PC-3 (cell line): ENCODE measurements at regions not wholly inside any gene's neighbourhood (a gene's known extent, or its start where the extent isn't known, plus 50 kb on each side); places are given as distances from the start of the nearest gene placed in this dataset.

Experiments
- ATAC-seq: fragments of 200-7000 bp; cut with Tn5 transposase; 2 replicates; pipeline ENCODE4 v1.9.1; 2020; ENCODE audit warnings: mild to moderate bottlenecking, moderate library complexity
- BruUV-seq: library from RNA; stranded (reverse); fragments of 400-500 nt; replicated peaks from 2 replicates; lab custom pipeline; 2021; lab: Mats Ljungman, UMichigan
- CTCF ChIA-PET: fragments of 300-600 bp; sonication (Branson Sonifier 250); formaldehyde crosslinking; loops from one replicate; lab custom pipeline; 2022; ENCODE audit warnings: antibody characterized with exemption; lab: Charles Lee
- POLR2A ChIA-PET: fragments of 300-600 bp; sonication (Branson Sonifier 250); formaldehyde crosslinking; loops from one replicate; lab custom pipeline; 2022; ENCODE audit warnings: antibody characterized with exemption; ENCODE audit not compliant: unreplicated experiment; lab: Charles Lee
- DNase-seq: peaks from one replicate; pipeline ENCODE4 v3.0.0-alpha.2; 2015
- H2AFZ ChIP-seq: fragments of 300-600 bp; sonication (generic); 2 replicates; pipeline ENCODE4 v1.6.0; 2016; ENCODE audit warnings: antibody characterized with exemption, low read length
- H3F3A ChIP-seq: fragments of 300-600 bp; sonication (generic); one replicate; pipeline ENCODE4 v1.6.0; 2017; ENCODE audit warnings: antibody characterized with exemption, low read length, control low read depth, mild to moderate bottlenecking; ENCODE audit not compliant: unreplicated experiment
- H3K27ac ChIP-seq: fragments of 300-600 bp; sonication (generic); 2 replicates; pipeline ENCODE4 v1.5.1; 2016; ENCODE audit warnings: mild to moderate bottlenecking, low read length
- H3K27me3 ChIP-seq: fragments of 300-600 bp; sonication (generic); 2 replicates; pipeline ENCODE4 v1.6.1; 2016; ENCODE audit warnings: low read length, mixed read lengths
- H3K36me3 ChIP-seq: fragments of 300-600 bp; sonication (generic); 2 replicates; pipeline ENCODE4 v1.6.1; 2016; ENCODE audit warnings: low read depth, mixed run types, low read length, mixed read lengths
- H3K4me1 ChIP-seq: fragments of 300-600 bp; sonication (generic); 2 replicates; pipeline ENCODE4 v1.5.1; 2016; ENCODE audit warnings: low read length; ENCODE audit not compliant: insufficient read depth
- H3K4me2 ChIP-seq: fragments of 300-600 bp; sonication (generic); 2 replicates; pipeline ENCODE4 v1.6.0; 2016; ENCODE audit warnings: low read length
- H3K4me3 ChIP-seq: fragments of 300-600 bp; sonication (generic); 2 replicates; pipeline ENCODE4 v1.5.1; 2016; ENCODE audit warnings: mild to moderate bottlenecking, low read length, mixed read lengths
- H3K79me2 ChIP-seq: fragments of 300-600 bp; sonication (generic); 2 replicates; pipeline ENCODE4 v1.6.1; 2017; ENCODE audit warnings: low read length, mixed read lengths
- H3K9ac ChIP-seq: fragments of 300-600 bp; sonication (generic); 2 replicates; pipeline ENCODE4 v1.6.0; 2016; ENCODE audit warnings: mild to moderate bottlenecking, low read length
- H3K9me2 ChIP-seq: fragments of 300-600 bp; sonication (generic); replicated peaks from 2 replicates; pipeline ENCODE4 v1.6.1; 2016; ENCODE audit warnings: mixed run types, low read length, mixed read lengths
- H3K9me3 ChIP-seq: fragments of 300-600 bp; sonication (generic); 2 replicates; pipeline ENCODE4 v1.6.1; 2016; ENCODE audit warnings: low read length, mixed read lengths
- H4K20me1 ChIP-seq: fragments of 300-600 bp; sonication (generic); 2 replicates; pipeline ENCODE4 v1.6.1; 2016; ENCODE audit warnings: low read length, mixed read lengths
- EZH2 ChIP-seq: fragments of 300-600 bp; sonication (generic); IDR thresholded peaks from one replicate; pipeline ENCODE4 v1.6.1; 2017; ENCODE audit warnings: antibody characterized with exemption, mild to moderate bottlenecking, low read length; ENCODE audit not compliant: unreplicated experiment
- EZH2phosphoT487 ChIP-seq: fragments of 300-600 bp; sonication (generic); IDR thresholded peaks from 2 replicates; pipeline ENCODE4 v1.6.1; 2018; ENCODE audit warnings: mild to moderate bottlenecking, antibody characterized with exemption, low read length, borderline replicate concordance
- intact Hi-C: fragments of 100-400 bp; cut with micrococcal nuclease; formaldehyde crosslinking; loops from 2 replicates; pipeline ENCODE4 v1.9.0; 2023
- TF ChIP-seq, protein P1 (sequence below): fragments of 300-600 bp; sonication (generic); conservative IDR thresholded peaks from 2 replicates; pipeline ENCODE4 v1.5.1; 2017; ENCODE audit warnings: antibody characterized with exemption, low read depth, mild to moderate bottlenecking, low read length

DNA sequence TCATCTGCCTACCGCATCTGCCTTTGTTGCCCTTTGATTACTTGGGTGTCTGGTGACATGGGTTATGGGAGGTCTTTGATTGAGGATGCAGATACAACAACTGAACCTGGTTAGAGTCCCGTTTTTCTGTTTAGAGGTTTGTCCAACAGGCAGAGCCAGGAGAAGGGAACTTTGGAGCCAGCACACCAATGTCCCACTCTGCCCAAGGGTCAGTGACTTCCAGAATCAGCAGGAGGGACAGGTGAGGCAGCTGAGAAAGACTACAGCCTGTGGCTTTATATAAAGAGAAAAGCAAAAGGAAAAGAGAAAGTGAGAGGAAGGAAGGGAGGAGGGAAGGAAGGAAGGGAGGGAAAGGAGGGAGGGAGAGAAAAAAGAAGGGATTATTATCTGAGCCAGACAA lies 101.5 kb upstream of the ZNF644 start:
- Histone ChIP-seq H3K27ac (no peak overlapping the region), H3K4me3 (no peak overlapping the region), H3K9me3 (no peaks in the 10 kb centered on the region), H3K9ac (no peak overlapping the region), H3K27me3 (peaks cover 50% of the 10 kb centered on the region), H3K9me2 (no peaks in the 10 kb centered on the region), H4K20me1 (no peaks in the 10 kb centered on the region), H3F3A (no peaks in the 10 kb centered on the region), H3K4me2 (no peak overlapping the region), H2AFZ (no peak overlapping the region), H3K79me2 (no peaks in the 10 kb centered on the region), H3K36me3 (no peaks in the 10 kb centered on the region), H3K4me1 (no peaks in the 10 kb centered on the region)
- TF ChIP-seq, protein P1, sequence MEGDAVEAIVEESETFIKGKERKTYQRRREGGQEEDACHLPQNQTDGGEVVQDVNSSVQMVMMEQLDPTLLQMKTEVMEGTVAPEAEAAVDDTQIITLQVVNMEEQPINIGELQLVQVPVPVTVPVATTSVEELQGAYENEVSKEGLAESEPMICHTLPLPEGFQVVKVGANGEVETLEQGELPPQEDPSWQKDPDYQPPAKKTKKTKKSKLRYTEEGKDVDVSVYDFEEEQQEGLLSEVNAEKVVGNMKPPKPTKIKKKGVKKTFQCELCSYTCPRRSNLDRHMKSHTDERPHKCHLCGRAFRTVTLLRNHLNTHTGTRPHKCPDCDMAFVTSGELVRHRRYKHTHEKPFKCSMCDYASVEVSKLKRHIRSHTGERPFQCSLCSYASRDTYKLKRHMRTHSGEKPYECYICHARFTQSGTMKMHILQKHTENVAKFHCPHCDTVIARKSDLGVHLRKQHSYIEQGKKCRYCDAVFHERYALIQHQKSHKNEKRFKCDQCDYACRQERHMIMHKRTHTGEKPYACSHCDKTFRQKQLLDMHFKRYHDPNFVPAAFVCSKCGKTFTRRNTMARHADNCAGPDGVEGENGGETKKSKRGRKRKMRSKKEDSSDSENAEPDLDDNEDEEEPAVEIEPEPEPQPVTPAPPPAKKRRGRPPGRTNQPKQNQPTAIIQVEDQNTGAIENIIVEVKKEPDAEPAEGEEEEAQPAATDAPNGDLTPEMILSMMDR: no peak
- no peak for TF ChIP-seq EZH2
- CTCF ChIA-PET: no interaction called here
- intact Hi-C loops: no loop called here
- no TSS peak for BruUV-seq
- DNase-seq (no peak), ATAC-seq (no peak)
- POLR2A ChIA-PET: no interaction called here

DNA sequence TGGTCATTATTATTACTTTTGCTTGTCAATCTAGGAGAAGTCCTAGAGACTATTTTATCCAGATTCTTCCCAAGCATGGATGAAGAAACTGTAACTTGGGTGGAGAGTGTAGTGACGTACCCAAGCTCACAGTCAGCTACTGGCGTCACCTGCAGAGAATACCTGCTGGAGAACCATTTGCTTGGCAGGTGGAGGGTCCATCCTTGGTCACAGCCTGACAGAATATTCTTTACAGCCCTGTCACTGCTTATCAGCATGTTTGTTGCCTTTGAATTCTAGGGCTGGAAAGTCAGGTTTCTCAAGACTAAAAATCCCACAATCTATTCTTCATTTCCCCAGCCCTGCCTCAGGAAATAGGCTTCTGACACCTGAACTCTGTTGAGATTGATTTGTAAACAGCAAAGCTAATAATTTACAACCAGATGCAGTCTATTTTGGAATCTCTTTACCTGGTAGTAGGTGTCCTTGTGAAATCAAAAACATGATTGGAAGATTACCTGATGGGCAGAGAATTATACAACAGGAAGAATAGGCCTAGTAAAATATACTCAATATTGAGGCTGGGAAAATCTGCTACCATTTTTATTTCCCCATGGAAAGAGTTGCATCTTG lies 100.4 kb upstream of the ZNF644 start:
- no peak overlapping the region for H2AFZ ChIP-seq
- intact Hi-C loops: no loop called here
- peaks cover 44% of the 10 kb centered on the region for H3K27me3 ChIP-seq
- no peak overlapping the region for H3K4me2 ChIP-seq
- H3K9me2 ChIP-seq: no peaks in the 10 kb centered on the region
- no peak overlapping the region for H3K27ac ChIP-seq
- no peaks in the 10 kb centered on the region for H3K79me2 ChIP-seq
- no peak overlapping the region for H3K9ac ChIP-seq
- CTCF ChIA-PET: no interaction called here
- H3K9me3 ChIP-seq: no peaks in the 10 kb centered on the region
- H3K4me3 ChIP-seq: no peak overlapping the region
- H3F3A ChIP-seq: no peaks in the 10 kb centered on the region
- no peaks in the 10 kb centered on the region for H4K20me1 ChIP-seq
- no peaks in the 10 kb centered on the region for H3K4me1 ChIP-seq
- TF ChIP-seq EZH2phosphoT487 (no peak), EZH2 (no peak)
- TF ChIP-seq, protein P1: no peak
- POLR2A ChIA-PET: no interaction called here
- H3K36me3 ChIP-seq: no peaks in the 10 kb centered on the region
- DNase-seq (no peak), ATAC-seq (no peak)
- no TSS peak for BruUV-seq

DNA sequence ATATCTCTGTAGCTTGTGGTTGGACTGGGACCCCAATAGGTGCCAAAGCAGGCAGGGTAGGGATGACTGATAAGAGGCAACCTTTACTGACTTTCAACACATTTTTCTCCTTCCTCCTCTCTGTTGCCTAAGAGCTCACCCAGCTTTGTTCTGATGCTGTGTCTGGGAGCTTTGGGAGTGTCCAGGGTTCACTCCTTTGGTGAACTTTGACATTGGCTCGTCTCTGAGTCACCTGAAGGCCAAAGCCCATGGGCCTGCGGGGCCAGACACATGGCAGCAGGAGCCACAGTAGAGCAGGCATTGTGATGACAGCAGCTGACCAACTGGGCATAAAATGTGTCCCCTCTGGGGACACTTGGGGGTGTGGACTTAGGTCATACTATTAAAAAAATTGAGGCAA lies 99.5 kb upstream of the ZNF644 start:
- ATAC-seq: no peak
- no TSS peak for BruUV-seq
- Histone ChIP-seq H3K9me3 (no peaks in the 10 kb centered on the region), H3K27me3 (peaks cover 42% of the 10 kb centered on the region), H3K79me2 (no peaks in the 10 kb centered on the region), H3K4me2 (no peak overlapping the region), H2AFZ (no peak overlapping the region), H3F3A (no peaks in the 10 kb centered on the region), H3K36me3 (no peaks in the 10 kb centered on the region), H3K9ac (no peak overlapping the region), H3K9me2 (no peaks in the 10 kb centered on the region), H3K4me1 (no peaks in the 10 kb centered on the region), H3K27ac (no peak overlapping the region), H3K4me3 (no peak overlapping the region), H4K20me1 (no peaks in the 10 kb centered on the region)
- TF ChIP-seq, protein P1: no peak
- no peak for TF ChIP-seq EZH2phosphoT487
- TF ChIP-seq EZH2: no peak
- intact Hi-C loops: no loop called here
- CTCF ChIA-PET: no interaction called here
- POLR2A ChIA-PET: no interaction called here
- DNase-seq: no peak
